GM21786 (cell line): ENCODE measurements at regions not wholly inside any gene's neighbourhood (a gene's known extent, or its start where the extent isn't known, plus 50 kb on each side); places are given as distances from the start of the nearest gene placed in this dataset.

Experiments
- ATAC-seq: cut with Tn5 transposase; IDR thresholded peaks from one replicate; pipeline ENCODE4 v1.9.1; 2021; ENCODE audit not compliant: unreplicated experiment

DNA sequence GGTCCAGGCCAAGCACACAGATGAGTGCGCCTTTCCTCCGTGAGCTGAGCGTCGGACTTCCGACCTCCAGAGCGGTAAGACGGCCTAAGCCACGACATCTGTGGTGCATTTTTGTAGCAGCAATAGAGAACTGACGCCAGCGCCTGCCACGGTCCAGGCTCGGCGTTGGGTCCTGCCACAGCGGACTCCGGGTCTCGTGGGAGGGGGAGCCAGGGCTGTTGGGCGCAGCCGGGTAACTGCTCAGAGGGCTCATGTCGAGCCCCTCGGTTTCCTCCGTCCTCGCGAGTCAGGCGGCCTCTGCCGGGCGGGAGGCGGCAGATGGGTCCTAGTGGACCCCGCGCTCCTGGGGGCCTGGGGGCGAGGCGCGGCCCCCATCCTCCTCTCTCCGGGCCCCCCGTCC lies 216.1 kb downstream of the QKI start:
- ATAC-seq, result no peak

DNA sequence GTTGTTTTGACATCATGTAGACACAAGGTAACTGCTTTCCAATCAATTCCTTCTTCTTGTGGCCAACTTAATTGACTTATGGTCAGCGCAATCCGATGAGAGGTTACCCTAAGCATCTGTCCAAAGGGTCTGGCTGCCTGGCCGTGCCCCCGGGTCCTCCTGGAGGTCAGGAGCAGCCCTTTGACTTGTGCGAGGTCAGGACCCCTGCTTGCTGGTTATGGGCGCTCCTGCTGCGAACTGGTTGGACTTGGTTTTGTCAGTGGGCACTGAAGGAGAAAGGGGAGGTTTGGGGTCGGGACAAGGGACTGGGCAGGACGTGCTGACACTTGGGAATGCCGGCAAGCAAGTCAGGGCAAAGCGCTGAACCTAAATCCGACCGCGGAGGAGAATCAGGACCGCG lies 215.6 kb downstream of the QKI start:
- no peak for ATAC-seq
